Activated naive CD4-positive, alpha-beta T cell treated with anti-CD3 and anti-CD28 coated beads for 36 hours (primary cell): ENCODE measurements at regions not wholly inside any gene's neighbourhood (a gene's known extent, or its start where the extent isn't known, plus 50 kb on each side); places are given as distances from the start of the nearest gene placed in this dataset.

Experiments
- CTCF ChIA-PET: fragments of 350-600 bp; sonication (Branson Sonifier 250); formaldehyde crosslinking; loops from one replicate; lab custom pipeline; 2021; ENCODE audit warnings: antibody characterized with exemption; lab: Charles Lee
- DNase-seq: peaks from one replicate; pipeline ENCODE4 v3.0.0-alpha.2; 2020
- H3K27ac Mint-ChIP-seq: one replicate; pipeline ENCODE4 v1.8.0; 2021; ENCODE audit warnings: mild to moderate bottlenecking, mixed read lengths
- H3K27me3 Mint-ChIP-seq: one replicate; pipeline ENCODE4 v1.8.0; 2021; ENCODE audit warnings: low read depth, mixed read lengths
- H3K36me3 Mint-ChIP-seq: one replicate; pipeline ENCODE4 v1.8.0; 2021; ENCODE audit warnings: low read depth, mixed read lengths
- H3K4me1 Mint-ChIP-seq: one replicate; pipeline ENCODE4 v1.8.0; 2021; ENCODE audit warnings: low read depth, mixed read lengths
- H3K4me3 Mint-ChIP-seq: one replicate; pipeline ENCODE4 v1.8.0; 2021; ENCODE audit warnings: mild to moderate bottlenecking, moderate library complexity, mixed read lengths
- H3K9me3 Mint-ChIP-seq: one replicate; pipeline ENCODE4 v1.8.0; 2021; ENCODE audit warnings: mixed read lengths
- intact Hi-C: fragments of 100-400 bp; cut with micrococcal nuclease; formaldehyde crosslinking; loops from one replicate; pipeline ENCODE4 v1.15.1; 2023

GRCh38 chr11:90805172-90805571, 582.3 kb upstream of the CHORDC1 start:
- H3K4me1 Mint-ChIP-seq = no peaks in the 10 kb centered on the region

GRCh38 chr11:90803831-90804230, 581.0 kb upstream of the CHORDC1 start:
- intact Hi-C loops = no loop called here
- no peak overlapping the region for H3K27ac Mint-ChIP-seq
- no peak for DNase-seq
- no peak overlapping the region for H3K4me3 Mint-ChIP-seq
- peaks cover 2% of the 10 kb centered on the region for H3K9me3 Mint-ChIP-seq
- no peaks in the 10 kb centered on the region for H3K36me3 Mint-ChIP-seq
- H3K27me3 Mint-ChIP-seq = no peaks in the 10 kb centered on the region
- H3K4me1 Mint-ChIP-seq = no peaks in the 10 kb centered on the region
- CTCF ChIA-PET = no interaction called here

More at GRCh38 chr11:90805172-90805571, 582.3 kb upstream of the CHORDC1 start:
- no peak for DNase-seq
- H3K9me3 Mint-ChIP-seq = peaks cover 2% of the 10 kb centered on the region
- intact Hi-C loops = no loop called here
- H3K27ac Mint-ChIP-seq = no peak overlapping the region
- H3K27me3 Mint-ChIP-seq = no peaks in the 10 kb centered on the region
- H3K4me3 Mint-ChIP-seq = no peak overlapping the region
- CTCF ChIA-PET = no interaction called here
- no peaks in the 10 kb centered on the region for H3K36me3 Mint-ChIP-seq

DNA sequence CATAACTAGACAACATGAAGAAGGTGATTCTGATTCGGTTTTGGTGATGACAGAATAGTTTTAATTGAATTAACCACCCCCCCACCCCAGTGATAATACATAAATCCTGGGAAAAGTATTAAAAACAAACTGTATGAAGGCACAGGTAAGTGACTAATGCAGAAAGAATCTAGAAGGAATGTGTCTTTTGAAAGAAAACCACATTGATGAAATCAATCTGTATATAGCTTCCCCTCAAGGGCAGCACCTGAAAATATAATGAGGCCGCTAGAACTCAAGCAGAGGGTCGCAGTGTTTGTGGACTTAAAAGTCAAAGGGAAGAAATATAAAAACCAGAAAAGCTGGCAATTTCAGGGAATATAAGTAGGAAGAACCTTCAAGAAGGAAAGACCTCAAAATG, 580.5 kb upstream of the CHORDC1 start:
- intact Hi-C loops = no loop called here
- DNase-seq = no peak
- H3K4me3 Mint-ChIP-seq = no peak overlapping the region
- H3K36me3 Mint-ChIP-seq = no peaks in the 10 kb centered on the region
- H3K9me3 Mint-ChIP-seq = peaks cover 2% of the 10 kb centered on the region
- H3K4me1 Mint-ChIP-seq = no peaks in the 10 kb centered on the region
- H3K27me3 Mint-ChIP-seq = no peaks in the 10 kb centered on the region
- H3K27ac Mint-ChIP-seq = no peak overlapping the region
- CTCF ChIA-PET = no interaction called here

DNA sequence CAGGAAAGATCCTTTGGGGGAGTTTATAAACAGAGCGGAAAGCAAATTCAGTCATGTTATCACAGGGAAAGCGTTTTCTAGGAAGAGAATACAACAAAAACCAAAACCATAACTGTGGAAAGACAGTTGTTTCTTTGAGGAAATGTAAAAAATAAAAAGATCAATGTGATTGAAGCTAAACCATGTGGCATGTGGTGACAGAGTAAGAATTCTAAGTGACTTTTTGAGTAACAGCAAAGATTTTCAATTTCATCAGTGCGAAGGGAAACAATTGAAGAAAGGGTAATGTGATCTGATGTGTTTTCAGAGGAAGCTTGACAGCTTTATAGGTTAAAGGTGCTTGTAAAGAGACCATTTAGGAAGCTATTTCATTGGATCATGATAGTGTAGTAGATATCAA, 575.9 kb upstream of the CHORDC1 start:
- intact Hi-C loops = no loop called here
- H3K4me1 Mint-ChIP-seq = no peaks in the 10 kb centered on the region

DNA sequence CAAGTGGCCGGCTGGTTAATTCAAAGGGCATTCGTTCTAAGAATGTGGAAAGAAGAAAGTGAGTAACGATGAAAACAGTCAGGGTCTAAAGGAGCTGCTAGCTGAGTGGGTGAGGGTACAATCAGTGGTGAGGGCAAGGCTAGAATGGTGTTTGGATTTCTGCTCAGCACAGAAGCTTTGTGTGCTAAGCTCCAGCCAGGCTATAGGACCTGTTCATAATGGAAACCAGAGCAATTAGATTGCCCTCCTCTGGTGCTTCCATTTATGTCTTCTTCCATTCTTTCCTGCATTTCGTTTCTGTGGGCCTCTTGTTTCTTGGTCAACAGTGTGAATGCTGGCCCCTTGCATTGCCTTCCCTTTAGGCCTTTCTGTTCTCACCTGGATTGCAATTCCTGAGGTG, 572.9 kb upstream of the CHORDC1 start:
- intact Hi-C loops = no loop called here

More for the DNA sequence above, 575.9 kb upstream of the CHORDC1 start:
- H3K4me3 Mint-ChIP-seq = no peak overlapping the region
- no peak overlapping the region for H3K27ac Mint-ChIP-seq
- CTCF ChIA-PET = interaction anchor here (0.6 kb wide), 1 partner anchor 27 kb away, joined by 3 read pairs; no protein-coding TSS in a partner anchor
- DNase-seq = no peak
- no peaks in the 10 kb centered on the region for H3K27me3 Mint-ChIP-seq
- no peaks in the 10 kb centered on the region for H3K9me3 Mint-ChIP-seq
- no peaks in the 10 kb centered on the region for H3K36me3 Mint-ChIP-seq

DNA sequence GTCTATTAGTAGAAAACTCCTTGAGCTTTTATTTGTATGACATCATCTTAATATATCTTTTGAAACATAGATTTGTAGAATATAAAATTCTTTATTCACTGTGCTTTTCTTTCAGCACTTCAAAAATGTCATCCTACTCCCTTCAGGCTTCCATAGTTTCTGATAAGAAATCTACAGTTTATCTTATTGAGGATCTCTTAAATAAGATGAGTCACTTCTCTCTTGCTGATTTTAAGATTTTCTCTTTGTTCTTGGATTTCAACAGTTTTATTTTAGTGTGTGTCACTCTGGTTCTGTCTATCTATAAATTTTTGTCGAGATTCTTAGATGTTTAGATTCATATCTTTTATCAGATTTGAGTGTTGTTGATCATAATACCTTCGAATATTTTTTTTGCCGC, 566.1 kb upstream of the CHORDC1 start:
- no peak overlapping the region for H3K4me3 Mint-ChIP-seq
- no peak overlapping the region for H3K27ac Mint-ChIP-seq
- H3K4me1 Mint-ChIP-seq = no peaks in the 10 kb centered on the region
- intact Hi-C loops = no loop called here
- H3K27me3 Mint-ChIP-seq = no peaks in the 10 kb centered on the region
- H3K9me3 Mint-ChIP-seq = peaks cover 9% of the 10 kb centered on the region
- H3K36me3 Mint-ChIP-seq = peaks cover 1% of the 10 kb centered on the region
- CTCF ChIA-PET = no interaction called here
- DNase-seq = no peak

More for the DNA sequence above, 572.9 kb upstream of the CHORDC1 start:
- no peak for DNase-seq
- no peaks in the 10 kb centered on the region for H3K36me3 Mint-ChIP-seq
- H3K27me3 Mint-ChIP-seq = no peaks in the 10 kb centered on the region
- no peak overlapping the region for H3K4me3 Mint-ChIP-seq
- no peaks in the 10 kb centered on the region for H3K4me1 Mint-ChIP-seq
- H3K27ac Mint-ChIP-seq = no peak overlapping the region
- CTCF ChIA-PET = no interaction called here
- H3K9me3 Mint-ChIP-seq = peaks cover 2% of the 10 kb centered on the region

DNA sequence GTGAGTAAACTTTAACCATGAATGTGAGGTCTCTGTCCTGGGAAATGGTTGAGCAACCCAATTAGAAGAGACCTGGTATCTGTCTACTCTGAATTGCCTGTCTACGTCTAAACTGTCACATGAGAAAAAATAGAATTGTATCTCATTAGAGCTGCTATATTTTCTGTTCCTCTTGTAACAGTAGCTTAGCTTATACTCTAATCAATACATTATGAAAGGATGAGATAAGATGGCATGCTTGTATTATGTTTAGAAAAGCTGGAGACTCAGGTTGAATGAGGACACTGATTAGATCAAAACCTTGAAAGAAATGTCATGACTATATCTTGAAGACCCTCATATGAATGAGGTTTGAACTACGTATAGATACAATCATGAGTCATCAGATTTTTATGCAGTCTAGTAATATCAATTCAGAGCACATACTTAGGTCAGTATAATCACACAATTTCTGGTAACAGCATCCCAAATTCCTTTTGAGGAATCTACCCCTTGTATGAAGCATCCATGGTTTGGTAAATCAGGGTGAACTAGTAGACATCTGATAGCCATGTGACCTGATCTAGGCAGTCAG, 561.5 kb upstream of the CHORDC1 start:
- intact Hi-C loops = no loop called here
- Mint-ChIP-seq H3K27me3 (no peaks in the 10 kb centered on the region), H3K27ac (no peak overlapping the region), H3K4me3 (no peak overlapping the region), H3K4me1 (no peaks in the 10 kb centered on the region), H3K9me3 (peaks cover 8% of the 10 kb centered on the region), H3K36me3 (no peaks in the 10 kb centered on the region)
- CTCF ChIA-PET = no interaction called here
- DNase-seq = no peak

- CTCF ChIA-PET = no interaction called here
- no peaks in the 10 kb centered on the region for H3K4me1 Mint-ChIP-seq
- H3K27me3 Mint-ChIP-seq = no peaks in the 10 kb centered on the region
- H3K9me3 Mint-ChIP-seq = peaks cover 4% of the 10 kb centered on the region
- intact Hi-C loops = no loop called here
- no peak overlapping the region for H3K4me3 Mint-ChIP-seq
- no peak for DNase-seq
- no peak overlapping the region for H3K27ac Mint-ChIP-seq
- no peaks in the 10 kb centered on the region for H3K36me3 Mint-ChIP-seq
Observed at GRCh38 chr11:90783111-90783510, 560.3 kb upstream of the CHORDC1 start.

DNA sequence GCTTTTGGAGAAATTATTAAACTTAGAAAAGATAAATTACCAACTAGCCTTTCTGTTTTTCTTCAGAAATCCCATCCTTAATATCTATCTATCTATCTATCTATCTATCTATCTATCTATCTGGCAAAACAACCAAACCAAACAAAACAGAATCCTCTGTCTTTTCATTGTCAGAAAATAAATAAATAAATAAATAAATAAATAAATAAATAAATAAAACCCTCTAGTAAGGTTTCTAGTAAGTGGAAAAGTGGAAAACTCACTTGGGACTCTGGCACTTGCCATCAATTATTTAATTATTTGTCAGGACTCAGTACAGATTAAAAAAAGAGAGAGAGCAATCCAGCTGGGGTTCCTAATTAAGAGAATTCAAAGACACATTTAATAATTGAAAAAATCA, 556.2 kb upstream of the CHORDC1 start:
- CTCF ChIA-PET = no interaction called here
- Mint-ChIP-seq H3K27ac (no peak overlapping the region), H3K27me3 (no peaks in the 10 kb centered on the region), H3K36me3 (no peaks in the 10 kb centered on the region), H3K9me3 (peaks cover 9% of the 10 kb centered on the region), H3K4me1 (no peaks in the 10 kb centered on the region), H3K4me3 (no peak overlapping the region)
- DNase-seq = no peak
- intact Hi-C loops = no loop called here

- CTCF ChIA-PET = no interaction called here
- Mint-ChIP-seq H3K27me3 (no peaks in the 10 kb centered on the region), H3K36me3 (no peaks in the 10 kb centered on the region), H3K4me1 (no peaks in the 10 kb centered on the region), H3K4me3 (no peak overlapping the region), H3K27ac (no peak overlapping the region), H3K9me3 (peaks cover 17% of the 10 kb centered on the region)
- intact Hi-C loops = no loop called here
- DNase-seq = no peak
Observed at GRCh38 chr11:90775567-90776165, 552.8 kb upstream of the CHORDC1 start.

- Mint-ChIP-seq H3K36me3 (no peaks in the 10 kb centered on the region), H3K9me3 (peaks cover 16% of the 10 kb centered on the region), H3K4me1 (no peaks in the 10 kb centered on the region), H3K27me3 (no peaks in the 10 kb centered on the region), H3K27ac (no peak overlapping the region), H3K4me3 (no peak overlapping the region)
- CTCF ChIA-PET = interaction anchor here (0.6 kb wide), 1 partner anchor 180 kb away, joined by 3 read pairs; no protein-coding TSS in a partner anchor
- DNase-seq = no peak
- intact Hi-C loops = no loop called here
Observed at GRCh38 chr11:90774727-90775566, 552.1 kb upstream of the CHORDC1 start.

- Mint-ChIP-seq H3K9me3 (peaks cover 10% of the 10 kb centered on the region), H3K4me3 (no peak overlapping the region), H3K36me3 (no peaks in the 10 kb centered on the region), H3K27me3 (no peaks in the 10 kb centered on the region), H3K4me1 (no peaks in the 10 kb centered on the region), H3K27ac (no peak overlapping the region)
- CTCF ChIA-PET = no interaction called here
- intact Hi-C loops = no loop called here
- no peak for DNase-seq
Observed at GRCh38 chr11:90770007-90770406, 547.2 kb upstream of the CHORDC1 start.

DNA sequence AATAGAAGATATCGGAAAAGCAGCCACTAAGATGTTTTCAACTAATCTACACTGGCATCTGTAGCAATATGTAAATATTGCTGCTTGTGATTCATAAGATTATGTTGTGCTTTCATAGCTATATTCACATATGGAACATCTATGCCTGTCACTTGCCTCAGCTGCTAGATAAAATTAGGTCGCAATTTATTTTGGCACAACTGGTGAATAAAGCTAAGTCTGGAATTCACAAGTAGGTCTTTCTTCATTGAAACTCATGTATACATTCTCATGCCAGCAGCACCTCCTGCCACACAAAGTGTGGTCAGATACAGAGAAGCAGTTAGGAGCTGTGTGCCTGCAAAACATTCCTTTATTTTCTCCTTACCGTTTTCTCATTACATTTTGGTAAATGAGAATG, 543.3 kb upstream of the CHORDC1 start:
- Mint-ChIP-seq H3K4me3 (no peak overlapping the region), H3K4me1 (no peaks in the 10 kb centered on the region), H3K9me3 (peaks cover 2% of the 10 kb centered on the region), H3K27me3 (no peaks in the 10 kb centered on the region), H3K36me3 (no peaks in the 10 kb centered on the region), H3K27ac (no peak overlapping the region)
- intact Hi-C loops = no loop called here
- no peak for DNase-seq
- CTCF ChIA-PET = no interaction called here
